CD14-positive monocyte (primary cell): ENCODE measurements at regions not wholly inside any gene's neighbourhood (a gene's known extent, or its start where the extent isn't known, plus 50 kb on each side); places are given as distances from the start of the nearest gene placed in this dataset.

ENCODE experiments used
- DNase-seq, 3 donors: peaks; one replicate each; pipeline ENCODE4 v3.0.0-alpha.2; 2011 to 2022
- H2AFZ ChIP-seq: 2 replicates; pipeline ENCODE4 v1.6.0; 2012; ENCODE audit warnings: mild to moderate bottlenecking, low read depth, low read length, inconsistent platforms; ENCODE audit not compliant: insufficient read depth, poor library complexity, severe bottlenecking
- H3K27ac ChIP-seq, 2 donors: 1 replicate in 1 of 2; 2 replicates in 1 of 2; pipeline ENCODE4 v1.5.1; 2012 to 2013; ENCODE audit warnings: low read length in 2 of 2, control low read depth in 1 of 2, inconsistent platforms in 1 of 2, low read depth in 1 of 2, mild to moderate bottlenecking in 1 of 2
- H3K27me3 ChIP-seq, 2 donors: one replicate each; pipeline versions ENCODE4 v1.6.0 to v1.6.1; 2011 to 2013; ENCODE audit warnings: low read length in 2 of 2; ENCODE audit not compliant: control insufficient read depth in 2 of 2, insufficient read depth in 2 of 2
- H3K36me3 ChIP-seq, 2 donors: replicated peaks in 1 of 2; 1 replicate in 1 of 2; 2 replicates in 1 of 2; pipeline versions ENCODE4 v1.5.1 to v1.6.1; 2012 to 2013; ENCODE audit warnings: low read length in 2 of 2, control low read depth in 1 of 2, inconsistent platforms in 1 of 2, mild to moderate bottlenecking in 1 of 2; ENCODE audit not compliant: insufficient read depth in 2 of 2, control insufficient read depth in 1 of 2
- H3K4me1 ChIP-seq, 2 donors: 1 replicate in 1 of 2; 2 replicates in 1 of 2; pipeline versions ENCODE4 v1.5.1 to v1.6.1; 2012 to 2013; ENCODE audit warnings: low read length in 2 of 2, control low read depth in 1 of 2, inconsistent platforms in 1 of 2, mild to moderate bottlenecking in 1 of 2, moderate library complexity in 1 of 2; ENCODE audit not compliant: insufficient read depth in 2 of 2, control insufficient read depth in 1 of 2
- H3K4me2 ChIP-seq: replicated peaks from 2 replicates; pipeline ENCODE3; 2012; ENCODE audit warnings: low read length, moderate library complexity, mild to moderate bottlenecking; ENCODE audit not compliant: poor library complexity, severe bottlenecking; ENCODE audit errors: extremely low read depth
- H3K4me3 ChIP-seq, 3 experiments: fragments of 200-600 bp in 1 of 3; sonication (generic) in 1 of 3; replicated peaks in 1 of 3; 1 replicate in 2 of 3; 2 replicates in 1 of 3; pipeline ENCODE4 v1.5.1; 2011 to 2013; ENCODE audit warnings: low read length in 3 of 3, mild to moderate bottlenecking in 3 of 3, control low read depth in 2 of 3, low read depth in 2 of 3, inconsistent platforms in 1 of 3, moderate library complexity in 1 of 3
- H3K79me2 ChIP-seq: 2 replicates; pipeline ENCODE4 v1.6.0; 2012; ENCODE audit warnings: mild to moderate bottlenecking, control low read depth, inconsistent platforms, low read length, moderate library complexity; ENCODE audit not compliant: insufficient read depth
- H3K9ac ChIP-seq: 2 replicates; pipeline ENCODE4 v1.6.0; 2017; ENCODE audit warnings: low read length, mild to moderate bottlenecking; ENCODE audit not compliant: insufficient read depth, poor library complexity, severe bottlenecking
- H3K9me3 ChIP-seq, 2 donors: replicated peaks in 1 of 2; 1 replicate in 1 of 2; 2 replicates in 1 of 2; pipeline versions ENCODE4 v1.5.1 to v1.6.1; 2012 to 2013; ENCODE audit warnings: low read length in 2 of 2, control low read depth in 1 of 2; ENCODE audit not compliant: control insufficient read depth in 1 of 2, insufficient read depth in 1 of 2
- H4K20me1 ChIP-seq: 2 replicates; pipeline ENCODE4 v1.6.0; 2012; ENCODE audit warnings: mild to moderate bottlenecking, low read length, control low read depth, moderate library complexity; ENCODE audit not compliant: insufficient read depth
- H3K27ac Mint-ChIP-seq, 7 donors: one replicate each; pipeline ENCODE4 v1.8.0; 2020; ENCODE audit warnings: mild to moderate bottlenecking in 7 of 7, mixed read lengths in 7 of 7, moderate library complexity in 6 of 7, inconsistent platforms in 2 of 7
- H3K27me3 Mint-ChIP-seq, 3 donors: one replicate each; pipeline ENCODE4 v1.8.0; 2021 to 2022; ENCODE audit warnings: low read depth in 3 of 3, mild to moderate bottlenecking in 3 of 3, mixed read lengths in 3 of 3, moderate library complexity in 3 of 3, inconsistent platforms in 1 of 3
- H3K36me3 Mint-ChIP-seq, 2 donors: one replicate each; pipeline ENCODE4 v1.8.0; 2020; ENCODE audit warnings: mixed read lengths in 2 of 2, inconsistent platforms in 1 of 2, mild to moderate bottlenecking in 1 of 2
- H3K4me1 Mint-ChIP-seq: one replicate; pipeline ENCODE4 v1.8.0; 2020; ENCODE audit warnings: mild to moderate bottlenecking, mixed read lengths
- H3K4me3 Mint-ChIP-seq, 2 donors: one replicate each; pipeline ENCODE4 v1.8.0; 2020; ENCODE audit warnings: mild to moderate bottlenecking in 2 of 2, mixed read lengths in 2 of 2, moderate library complexity in 1 of 2
- H3K9me3 Mint-ChIP-seq, 7 donors: one replicate each; pipeline ENCODE4 v1.8.0; 2020 to 2022; ENCODE audit warnings: mixed read lengths in 7 of 7, mild to moderate bottlenecking in 6 of 7, moderate library complexity in 6 of 7, inconsistent platforms in 2 of 7
- CTCF ChIP-seq: fragments of 200-600 bp; IDR thresholded peaks from one replicate; pipeline ENCODE4 v1.8.0; 2022; ENCODE audit warnings: antibody characterized with exemption, mild to moderate bottlenecking
- WGBS: methylation state at CpG from one replicate; pipeline ENCODE4 v1.1.5; 2013; ENCODE audit warnings: missing lambda C conversion rate; ENCODE audit not compliant: insufficient coverage; 5-methylcytosine and 5-hydroxymethylcytosine counted together
- intact Hi-C, 2 donors: fragments of 100-400 bp; cut with micrococcal nuclease; formaldehyde crosslinking; loops; one replicate each; pipeline versions ENCODE4 v1.15.0 to v1.15.1; 2023

- WGBS: no CpG with 5 or more reads among the region's 2 CpGs
- Mint-ChIP-seq H3K4me1 (no peaks in the 10 kb centered on the region), H3K27me3 (peaks cover 1 to 7% (median 1%) of the 10 kb centered on the region in 3 donors), H3K9me3 (peaks cover 0 to 3% (median 0%) of the 10 kb centered on the region in 7 donors), H3K27ac (no peak overlapping the region), H3K36me3 (no peaks in the 10 kb centered on the region), H3K4me3 (no peak overlapping the region)
- TF ChIP-seq CTCF: no peak
- Histone ChIP-seq H2AFZ (no peak overlapping the region), H3K27me3 (peaks cover 0 to 5% of the 10 kb centered on the region in 2 donors), H3K79me2 (no peaks in the 10 kb centered on the region), H3K9me3 (no peaks in the 10 kb centered on the region), H3K4me2 (no peak overlapping the region), H4K20me1 (no peaks in the 10 kb centered on the region), H3K4me1 (no peaks in the 10 kb centered on the region), H3K36me3 (no peaks in the 10 kb centered on the region), H3K27ac (no peak overlapping the region), H3K9ac (no peak overlapping the region), H3K4me3 (no peak overlapping the region)
- no peak for DNase-seq
- intact Hi-C loops: no loop called here
Observed at GRCh38 chrX:16368696-16369095, 201.4 kb downstream of the MAGEB17 start.

GRCh38 chrX:16376056-16376455 lies 208.8 kb downstream of the MAGEB17 start:
- Histone ChIP-seq H4K20me1 (no peaks in the 10 kb centered on the region), H2AFZ (no peak overlapping the region), H3K27me3 (no peaks in the 10 kb centered on the region), H3K27ac (no peak overlapping the region), H3K79me2 (no peaks in the 10 kb centered on the region), H3K4me1 (no peaks in the 10 kb centered on the region), H3K9ac (no peak overlapping the region), H3K36me3 (no peaks in the 10 kb centered on the region), H3K4me3 (no peak overlapping the region), H3K9me3 (no peaks in the 10 kb centered on the region), H3K4me2 (no peak overlapping the region)
- Mint-ChIP-seq H3K4me1 (no peaks in the 10 kb centered on the region), H3K27ac (no peak overlapping the region), H3K4me3 (no peak overlapping the region), H3K27me3 (peaks cover 2 to 3% (median 3%) of the 10 kb centered on the region in 3 donors), H3K9me3 (peaks cover 0 to 6% (median 0%) of the 10 kb centered on the region in 7 donors), H3K36me3 (no peaks in the 10 kb centered on the region)
- no CpG with 5 or more reads among the region's 2 CpGs for WGBS
- intact Hi-C loops: no loop called here
- no peak for TF ChIP-seq CTCF
- DNase-seq: no peak
